HCT116 (cell line): ENCODE measurements at regions not wholly inside any gene's neighbourhood (a gene's known extent, or its start where the extent isn't known, plus 50 kb on each side); places are given as distances from the start of the nearest gene placed in this dataset.

Experiments used
- ATAC-seq: fragments of 200-7000 bp; cut with Tn5 transposase; 2 replicates; pipeline ENCODE4 v1.9.1; 2020; ENCODE audit warnings: mild to moderate bottlenecking, moderate library complexity
- BruUV-seq: library from RNA; stranded (reverse); fragments of 400-500 nt; replicated peaks from 2 replicates; lab custom pipeline; 2021; lab: Mats Ljungman, UMichigan
- CTCF ChIA-PET: fragments of 300-600 bp; sonication (Branson Sonifier 250); formaldehyde crosslinking; loops from one replicate; lab custom pipeline; 2021; ENCODE audit warnings: antibody characterized with exemption; lab: Charles Lee
- POLR2A ChIA-PET: fragments of 300-600, 350-600 bp; sonication (Branson Sonifier 250); formaldehyde crosslinking; loops from one replicate; lab custom pipeline; 2021; ENCODE audit warnings: antibody characterized with exemption; lab: Charles Lee
- RAD21 ChIA-PET, 2 experiments: fragments of 300-600 bp; sonication (Branson Sonifier 250); formaldehyde crosslinking; loops; one replicate each; lab custom pipeline; 2023; ENCODE audit warnings: low total read pairs in 2 of 2; ENCODE audit not compliant: uncharacterized antibody in 2 of 2, unreplicated experiment in 2 of 2, low non-redundant PET in 1 of 2; lab: Charles Lee
- DNase-seq: peaks from one replicate; pipeline ENCODE4 v3.0.0-alpha.2; 2010; ENCODE audit warnings: low read depth, low spot score
- H2AFZ ChIP-seq: fragments of 200-600 bp; shearing (Covaris generic), sonication (generic); 2 replicates; pipeline ENCODE4 v1.6.1; 2017; ENCODE audit warnings: low read depth, mixed run types, mixed read lengths, antibody characterized with exemption, low read length; ENCODE audit not compliant: poor library complexity, severe bottlenecking
- H3K27ac ChIP-seq: 2 replicates; pipeline ENCODE4 v1.5.1; 2012; ENCODE audit warnings: low read depth, low read length
- H3K27me3 ChIP-seq: fragments of 200-600 bp; sonication (generic); 2 replicates; pipeline ENCODE4 v1.6.1; 2016; ENCODE audit warnings: mixed run types, low read length, mixed read lengths; ENCODE audit not compliant: insufficient read depth
- H3K36me3 ChIP-seq, 2 experiments: fragments of 200-500 bp in 1 of 2; fragments of 200-600 bp in 1 of 2; sonication (Bioruptor generic) in 1 of 2; sonication (generic) in 1 of 2; 2 replicates each; pipeline versions ENCODE4 v1.5.1 to v1.6.1; 2014 to 2016; ENCODE audit warnings: low read length in 2 of 2, inconsistent platforms in 1 of 2, mixed read lengths in 1 of 2, mixed run types in 1 of 2; ENCODE audit not compliant: insufficient read depth in 2 of 2, control insufficient read depth in 1 of 2
- H3K4me1 ChIP-seq, 2 experiments: fragments of 200-600 bp in 1 of 2; sonication (generic) in 1 of 2; 2 replicates each; pipeline versions ENCODE4 v1.5.1 to v1.6.1; 2012 to 2017; ENCODE audit warnings: low read length in 2 of 2, inconsistent platforms in 1 of 2, mild to moderate bottlenecking in 1 of 2, mixed read lengths in 1 of 2, mixed run types in 1 of 2, moderate library complexity in 1 of 2; ENCODE audit not compliant: insufficient read depth in 2 of 2, control insufficient read depth in 1 of 2
- H3K4me2 ChIP-seq: fragments of 200-600 bp; sonication (generic); 2 replicates; pipeline ENCODE4 v1.6.1; 2017; ENCODE audit warnings: mixed run types, low read length, mixed read lengths
- H3K4me3 ChIP-seq, 2 experiments: fragments of 200-600 bp in 1 of 2; sonication (generic) in 1 of 2; replicated peaks in 1 of 2; 2 replicates each; pipeline ENCODE4 v1.5.1; 2011 to 2016; ENCODE audit warnings: low read length in 2 of 2, control low read depth in 1 of 2, low read depth in 1 of 2, mild to moderate bottlenecking in 1 of 2, mixed read lengths in 1 of 2, mixed run types in 1 of 2
- H3K79me2 ChIP-seq: fragments of 200-600 bp; sonication (generic); 2 replicates; pipeline ENCODE4 v1.6.1; 2017; ENCODE audit warnings: mild to moderate bottlenecking, mixed run types, low read length, moderate library complexity, mixed read lengths; ENCODE audit not compliant: insufficient read depth
- H3K9ac ChIP-seq: fragments of 200-600 bp; sonication (generic); 2 replicates; pipeline ENCODE4 v1.6.1; 2016; ENCODE audit warnings: low read length, mixed read lengths
- H3K9me2 ChIP-seq: fragments of 200-600 bp; sonication (generic), shearing (Covaris generic); 2 replicates; pipeline ENCODE4 v1.6.1; 2017; ENCODE audit warnings: mixed run types, mild to moderate bottlenecking, moderate library complexity; ENCODE audit not compliant: insufficient read depth
- H3K9me3 ChIP-seq, 2 experiments: fragments of 200-500 bp in 1 of 2; fragments of 200-600 bp in 1 of 2; sonication (Bioruptor generic) in 1 of 2; sonication (generic) in 1 of 2; 2 replicates each; pipeline ENCODE4 v1.6.1; 2014 to 2017; ENCODE audit warnings: low read length in 2 of 2, mixed read lengths in 2 of 2, inconsistent platforms in 1 of 2, low read depth in 1 of 2, mild to moderate bottlenecking in 1 of 2, mixed run types in 1 of 2, moderate library complexity in 1 of 2; ENCODE audit not compliant: control insufficient read depth in 1 of 2, insufficient read depth in 1 of 2
- H4K20me1 ChIP-seq: fragments of 200-600 bp; sonication (generic), shearing (Covaris generic); 2 replicates; pipeline ENCODE4 v1.6.1; 2017; ENCODE audit warnings: mixed run types, mild to moderate bottlenecking, moderate library complexity; ENCODE audit not compliant: insufficient read depth
- CBX3 ChIP-seq: IDR thresholded peaks from 2 replicates; pipeline ENCODE4 v1.6.1; 2012; ENCODE audit warnings: low read depth
- ELF1 ChIP-seq: IDR thresholded peaks from 2 replicates; pipeline ENCODE4 v1.6.1; 2012; ENCODE audit warnings: low read depth, borderline replicate concordance
- EZH2 ChIP-seq: fragments of 200-600 bp; sonication (generic); IDR thresholded peaks from 2 replicates; pipeline ENCODE4 v1.6.1; 2017; ENCODE audit warnings: antibody characterized with exemption, mixed run types
- JUND ChIP-seq: IDR thresholded peaks from 2 replicates; pipeline ENCODE4 v1.6.1; 2012
- POLR2AphosphoS5 ChIP-seq: IDR thresholded peaks from 2 replicates; pipeline ENCODE4 v1.6.1; 2011; ENCODE audit warnings: mild to moderate bottlenecking, low read depth, low read length, moderate library complexity
- SIN3A ChIP-seq: IDR thresholded peaks from 2 replicates; pipeline ENCODE4 v1.6.1; 2012; ENCODE audit warnings: low read depth
- TCF7L2 ChIP-seq: IDR thresholded peaks from 2 replicates; pipeline ENCODE4 v1.7.0; 2011; ENCODE audit warnings: borderline replicate concordance, inconsistent platforms; ENCODE audit not compliant: insufficient read depth, insufficient read length; ENCODE audit errors: extremely low read depth
- YY1 ChIP-seq: IDR thresholded peaks from 2 replicates; pipeline ENCODE4 v1.6.1; 2011; ENCODE audit warnings: low read length, low read depth, moderate library complexity, mild to moderate bottlenecking; ENCODE audit not compliant: insufficient replicate concordance; ENCODE audit errors: extremely low read depth
- ZFX ChIP-seq: fragments of 450-650 bp; IDR thresholded peaks from 2 replicates; pipeline ENCODE4 v1.6.1; 2017
- intact Hi-C: fragments of 100-400 bp; cut with micrococcal nuclease; formaldehyde crosslinking; loops from 2 replicates; pipeline ENCODE4 v1.10.0; 2022
- TF ChIP-seq, protein P1 (sequence below), 3 experiments: fragments of 200-600 bp in 1 of 3; sonication (generic) in 1 of 3; IDR thresholded peaks in 2 of 3; conservative IDR thresholded peaks in 1 of 3; 2 replicates each; pipeline ENCODE4 v1.5.1; 2012 to 2017; ENCODE audit warnings: low read depth in 2 of 3, low read length in 2 of 3, antibody characterized with exemption in 1 of 3, borderline replicate concordance in 1 of 3, control low read depth in 1 of 3, mild to moderate bottlenecking in 1 of 3, mixed read lengths in 1 of 3, mixed run types in 1 of 3, moderate library complexity in 1 of 3; ENCODE audit not compliant: insufficient read depth in 1 of 3
- TF ChIP-seq, protein P2 (sequence below): IDR thresholded peaks from 2 replicates; pipeline ENCODE4 v1.6.1; 2011; ENCODE audit warnings: mild to moderate bottlenecking, low read length, moderate library complexity; ENCODE audit not compliant: insufficient replicate concordance; ENCODE audit errors: extremely low read depth

DNA sequence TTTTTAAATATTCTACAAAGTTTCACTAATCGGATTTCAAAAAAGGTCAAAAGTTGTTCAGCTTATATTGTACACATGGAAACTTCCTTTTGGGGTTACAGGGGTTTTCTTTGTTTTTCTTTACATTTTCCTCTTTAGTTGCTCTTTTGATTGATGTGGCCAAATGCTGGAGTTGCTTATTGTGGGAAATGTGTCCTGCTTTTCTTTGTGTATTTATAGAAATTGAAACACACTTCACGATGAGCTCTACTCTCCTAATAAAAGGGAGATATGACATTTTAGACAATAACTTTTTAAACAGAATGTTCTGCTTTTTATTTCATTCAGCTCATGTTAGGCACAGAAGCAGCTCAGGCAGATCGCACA, 50.7 kb upstream of the SPRY1 start:
- ChIA-PET CTCF (interaction anchor here (1.4 kb wide), 1 partner anchor 14 kb away, joined by 3 read pairs; no protein-coding TSS in a partner anchor), POLR2A (no interaction called here), RAD21 (no interaction called here)
- ATAC-seq: no peak
- Histone ChIP-seq H3K4me3 (no peak overlapping the region), H3K27me3 (no peaks in the 10 kb centered on the region), H3K4me1 (no peaks in the 10 kb centered on the region), H3K4me2 (no peak overlapping the region), H3K79me2 (no peaks in the 10 kb centered on the region), H4K20me1 (no peaks in the 10 kb centered on the region), H3K9me2 (no peaks in the 10 kb centered on the region), H3K9ac (no peak overlapping the region), H2AFZ (no peak overlapping the region), H3K9me3 (no peaks in the 10 kb centered on the region), H3K36me3 (no peaks in the 10 kb centered on the region), H3K27ac (no peak overlapping the region)
- BruUV-seq: no TSS peak
- intact Hi-C loops: no loop called here
- no peak for DNase-seq
- TF ChIP-seq CBX3: no peak
- no peak for TF ChIP-seq POLR2AphosphoS5
- TF ChIP-seq TCF7L2: no peak
- TF ChIP-seq, protein P1, sequence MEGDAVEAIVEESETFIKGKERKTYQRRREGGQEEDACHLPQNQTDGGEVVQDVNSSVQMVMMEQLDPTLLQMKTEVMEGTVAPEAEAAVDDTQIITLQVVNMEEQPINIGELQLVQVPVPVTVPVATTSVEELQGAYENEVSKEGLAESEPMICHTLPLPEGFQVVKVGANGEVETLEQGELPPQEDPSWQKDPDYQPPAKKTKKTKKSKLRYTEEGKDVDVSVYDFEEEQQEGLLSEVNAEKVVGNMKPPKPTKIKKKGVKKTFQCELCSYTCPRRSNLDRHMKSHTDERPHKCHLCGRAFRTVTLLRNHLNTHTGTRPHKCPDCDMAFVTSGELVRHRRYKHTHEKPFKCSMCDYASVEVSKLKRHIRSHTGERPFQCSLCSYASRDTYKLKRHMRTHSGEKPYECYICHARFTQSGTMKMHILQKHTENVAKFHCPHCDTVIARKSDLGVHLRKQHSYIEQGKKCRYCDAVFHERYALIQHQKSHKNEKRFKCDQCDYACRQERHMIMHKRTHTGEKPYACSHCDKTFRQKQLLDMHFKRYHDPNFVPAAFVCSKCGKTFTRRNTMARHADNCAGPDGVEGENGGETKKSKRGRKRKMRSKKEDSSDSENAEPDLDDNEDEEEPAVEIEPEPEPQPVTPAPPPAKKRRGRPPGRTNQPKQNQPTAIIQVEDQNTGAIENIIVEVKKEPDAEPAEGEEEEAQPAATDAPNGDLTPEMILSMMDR (IDR thresholded peaks at IDR 0.05 in 2 of 3, conservative IDR thresholded peaks at IDR 0.05 in 1 of 3; ENCODE audit: borderline replicate concordance in 1 of 3, insufficient read depth in 1 of 3, low read depth in 2 of 3, low read length in 2 of 3): no peak
- no peak for TF ChIP-seq SIN3A
- TF ChIP-seq EZH2: no peak
- no peak for TF ChIP-seq YY1
- TF ChIP-seq, protein P2, sequence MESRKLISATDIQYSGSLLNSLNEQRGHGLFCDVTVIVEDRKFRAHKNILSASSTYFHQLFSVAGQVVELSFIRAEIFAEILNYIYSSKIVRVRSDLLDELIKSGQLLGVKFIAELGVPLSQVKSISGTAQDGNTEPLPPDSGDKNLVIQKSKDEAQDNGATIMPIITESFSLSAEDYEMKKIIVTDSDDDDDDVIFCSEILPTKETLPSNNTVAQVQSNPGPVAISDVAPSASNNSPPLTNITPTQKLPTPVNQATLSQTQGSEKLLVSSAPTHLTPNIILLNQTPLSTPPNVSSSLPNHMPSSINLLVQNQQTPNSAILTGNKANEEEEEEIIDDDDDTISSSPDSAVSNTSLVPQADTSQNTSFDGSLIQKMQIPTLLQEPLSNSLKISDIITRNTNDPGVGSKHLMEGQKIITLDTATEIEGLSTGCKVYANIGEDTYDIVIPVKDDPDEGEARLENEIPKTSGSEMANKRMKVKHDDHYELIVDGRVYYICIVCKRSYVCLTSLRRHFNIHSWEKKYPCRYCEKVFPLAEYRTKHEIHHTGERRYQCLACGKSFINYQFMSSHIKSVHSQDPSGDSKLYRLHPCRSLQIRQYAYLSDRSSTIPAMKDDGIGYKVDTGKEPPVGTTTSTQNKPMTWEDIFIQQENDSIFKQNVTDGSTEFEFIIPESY: no peak
- no peak for TF ChIP-seq JUND
- no peak for TF ChIP-seq ZFX
- no peak for TF ChIP-seq ELF1
